Breast epithelium (tissue), 3 donors: ENCODE measurements at regions not wholly inside any gene's neighbourhood (a gene's known extent, or its start where the extent isn't known, plus 50 kb on each side); places are given as distances from the start of the nearest gene placed in this dataset.

Experiments
- POLR2A ChIP-seq: fragments of 450-650 bp; IDR thresholded peaks from one replicate; pipeline ENCODE4 v1.6.1; 2016; ENCODE audit warnings: antibody characterized with exemption, mild to moderate bottlenecking, moderate library complexity
- POLR2AphosphoS5 ChIP-seq, 3 donors: sonication (generic); formaldehyde crosslinking; IDR thresholded peaks; one replicate each; pipeline ENCODE4 v1.6.1; 2017; ENCODE audit warnings: antibody characterized with exemption in 3 of 3
- TF ChIP-seq, protein P1 (sequence below), 3 donors: fragments of 450-650 bp; IDR thresholded peaks; one replicate each; pipeline ENCODE4 v1.5.1; 2016 to 2017; ENCODE audit warnings: antibody characterized with exemption in 3 of 3, mild to moderate bottlenecking in 3 of 3, moderate library complexity in 3 of 3

DNA sequence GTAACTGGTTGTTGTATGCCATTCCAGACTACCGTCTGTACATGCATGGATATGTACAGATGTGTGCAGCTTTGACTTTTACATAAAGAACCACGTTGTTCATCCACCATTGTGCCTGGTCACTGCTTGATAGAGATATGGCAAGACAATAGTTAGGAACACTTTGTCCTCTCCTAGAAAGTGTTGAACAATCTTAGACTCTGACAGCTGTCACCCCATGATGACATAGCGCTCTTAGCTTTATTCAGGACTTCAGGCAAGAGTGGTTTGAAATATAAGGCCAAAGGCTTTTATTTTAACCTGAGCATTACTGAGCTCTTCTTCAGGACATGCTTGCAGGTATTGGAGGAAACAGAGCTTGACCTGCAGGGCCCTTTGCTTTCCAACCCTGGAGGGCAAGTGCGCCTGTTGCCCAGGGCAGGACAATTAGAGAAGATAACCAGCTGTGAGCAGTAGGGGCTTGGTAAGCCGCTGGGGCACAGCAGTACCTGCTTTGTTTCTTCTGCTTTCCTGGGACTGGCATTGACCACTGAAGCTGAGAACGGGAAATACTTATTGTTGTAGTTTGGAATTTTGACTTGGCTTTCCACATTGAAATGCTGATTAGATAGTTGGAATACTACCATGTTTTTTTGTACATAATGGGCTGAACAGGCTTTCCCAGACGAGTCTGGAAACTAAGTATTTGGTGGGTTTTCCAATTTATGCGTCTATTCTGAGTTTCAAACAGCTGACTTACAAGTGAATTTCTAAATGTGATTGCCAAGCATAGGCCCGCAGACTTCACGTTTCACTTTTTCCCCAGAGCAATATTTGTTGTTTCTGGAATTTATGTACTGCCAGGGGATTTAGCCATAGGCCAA, 51.1 kb downstream of the GARRE1 start:
- TF ChIP-seq POLR2AphosphoS5 (IDR thresholded peaks at IDR 0.05) (no peak), POLR2A (no peak)
- TF ChIP-seq, protein P1, sequence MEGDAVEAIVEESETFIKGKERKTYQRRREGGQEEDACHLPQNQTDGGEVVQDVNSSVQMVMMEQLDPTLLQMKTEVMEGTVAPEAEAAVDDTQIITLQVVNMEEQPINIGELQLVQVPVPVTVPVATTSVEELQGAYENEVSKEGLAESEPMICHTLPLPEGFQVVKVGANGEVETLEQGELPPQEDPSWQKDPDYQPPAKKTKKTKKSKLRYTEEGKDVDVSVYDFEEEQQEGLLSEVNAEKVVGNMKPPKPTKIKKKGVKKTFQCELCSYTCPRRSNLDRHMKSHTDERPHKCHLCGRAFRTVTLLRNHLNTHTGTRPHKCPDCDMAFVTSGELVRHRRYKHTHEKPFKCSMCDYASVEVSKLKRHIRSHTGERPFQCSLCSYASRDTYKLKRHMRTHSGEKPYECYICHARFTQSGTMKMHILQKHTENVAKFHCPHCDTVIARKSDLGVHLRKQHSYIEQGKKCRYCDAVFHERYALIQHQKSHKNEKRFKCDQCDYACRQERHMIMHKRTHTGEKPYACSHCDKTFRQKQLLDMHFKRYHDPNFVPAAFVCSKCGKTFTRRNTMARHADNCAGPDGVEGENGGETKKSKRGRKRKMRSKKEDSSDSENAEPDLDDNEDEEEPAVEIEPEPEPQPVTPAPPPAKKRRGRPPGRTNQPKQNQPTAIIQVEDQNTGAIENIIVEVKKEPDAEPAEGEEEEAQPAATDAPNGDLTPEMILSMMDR (IDR thresholded peaks at IDR 0.05), result no peak
